Esophagus squamous epithelium (tissue), 4 donors: ENCODE measurements at regions not wholly inside any gene's neighbourhood (a gene's known extent, or its start where the extent isn't known, plus 50 kb on each side); places are given as distances from the start of the nearest gene placed in this dataset.

ENCODE experiments used
- CTCF ChIP-seq, 6 experiments: fragments of 450-650 bp in 4 of 6; fragments of 200-600 bp in 2 of 6; sonication (generic) in 2 of 6; IDR thresholded peaks; one replicate each; pipeline ENCODE4 v1.5.1; 2016 to 2019; ENCODE audit warnings: antibody characterized with exemption in 6 of 6, mild to moderate bottlenecking in 4 of 6, moderate library complexity in 4 of 6
- POLR2A ChIP-seq, 4 donors: fragments of 450-650 bp; IDR thresholded peaks; one replicate each; pipeline ENCODE4 v1.6.1; 2017; ENCODE audit warnings: antibody characterized with exemption in 4 of 4, mild to moderate bottlenecking in 4 of 4, moderate library complexity in 3 of 4

- TF ChIP-seq CTCF (IDR thresholded peaks at IDR 0.05) (no peak), POLR2A (IDR thresholded peaks at IDR 0.05) (no peak)
These were observed 243.3 kb downstream of the PRL start for GRCh38 chr6:22053391-22053997.
